WTC11 (cell line): ENCODE measurements at regions not wholly inside any gene's neighbourhood (a gene's known extent, or its start where the extent isn't known, plus 50 kb on each side); places are given as distances from the start of the nearest gene placed in this dataset.

Experiments used
- JAZF1 ChIP-seq: fragments of 250-450 bp; sonication (Bioruptor Pico); IDR thresholded peaks from 2 replicates; pipeline ENCODE4 v1.9.0; 2021; ENCODE audit warnings: moderate library complexity, mild to moderate bottlenecking, inconsistent platforms
- NR1H2 ChIP-seq: sonication (generic); formaldehyde crosslinking; IDR thresholded peaks from 2 replicates; pipeline ENCODE4 v1.9.0; 2021; ENCODE audit warnings: mild to moderate bottlenecking, moderate library complexity, missing genetic modification reagents
- SP1 ChIP-seq: sonication (generic); formaldehyde crosslinking; conservative IDR thresholded peaks from 2 replicates; pipeline ENCODE4 v1.8.1; 2022; ENCODE audit warnings: missing genetic modification reagents
- TF ChIP-seq, protein P1 (sequence below): fragments of 200-600 bp; IDR thresholded peaks from 2 replicates; pipeline ENCODE4 v1.8.0; 2022; ENCODE audit warnings: antibody characterized with exemption
- TF ChIP-seq, protein P2 (sequence below): sonication (generic); formaldehyde crosslinking; IDR thresholded peaks from 2 replicates; pipeline ENCODE4 v1.8.0; 2022; ENCODE audit warnings: mild to moderate bottlenecking, missing genetic modification reagents

DNA sequence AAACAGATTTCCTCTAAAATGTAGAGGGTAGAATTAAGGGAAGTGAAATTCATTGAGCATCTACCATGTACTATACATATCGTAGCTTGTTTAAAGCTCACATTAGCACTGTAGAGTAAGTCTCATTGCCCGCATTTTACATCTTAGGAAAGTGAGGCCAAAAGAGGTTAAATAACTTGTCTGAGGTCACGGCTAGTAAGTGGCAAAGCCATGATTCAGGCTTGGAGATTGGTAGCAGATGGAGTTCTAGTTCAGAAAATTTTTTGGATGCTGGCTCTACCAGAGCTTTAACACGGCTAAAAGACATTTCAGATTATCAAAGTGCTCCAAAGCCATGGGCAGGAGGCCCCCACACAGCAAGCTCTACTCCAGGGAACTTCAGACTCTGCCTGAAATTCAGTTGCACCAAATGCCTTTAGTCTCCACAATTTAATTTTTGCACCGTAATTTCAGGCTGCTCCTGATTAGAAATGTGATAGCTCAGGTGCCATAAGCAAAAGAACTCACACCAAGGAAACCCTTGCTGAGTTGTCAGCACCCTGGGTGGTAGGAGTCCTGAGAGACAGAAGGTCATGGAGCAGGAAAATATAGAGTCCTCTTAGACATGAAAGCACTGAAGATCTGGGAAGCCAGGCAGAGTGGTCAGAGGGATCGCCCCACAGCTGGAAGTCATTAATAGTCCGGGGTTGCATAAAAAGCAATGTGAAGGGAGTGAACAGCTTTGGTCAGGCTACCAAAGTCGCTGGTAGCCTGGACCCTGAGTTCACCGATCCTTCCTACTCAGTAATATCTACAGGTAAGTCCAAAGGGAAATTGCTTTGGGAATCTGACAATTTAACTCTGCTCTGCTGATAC, 55.2 kb upstream of the ASIP start:
- TF ChIP-seq, protein P1, sequence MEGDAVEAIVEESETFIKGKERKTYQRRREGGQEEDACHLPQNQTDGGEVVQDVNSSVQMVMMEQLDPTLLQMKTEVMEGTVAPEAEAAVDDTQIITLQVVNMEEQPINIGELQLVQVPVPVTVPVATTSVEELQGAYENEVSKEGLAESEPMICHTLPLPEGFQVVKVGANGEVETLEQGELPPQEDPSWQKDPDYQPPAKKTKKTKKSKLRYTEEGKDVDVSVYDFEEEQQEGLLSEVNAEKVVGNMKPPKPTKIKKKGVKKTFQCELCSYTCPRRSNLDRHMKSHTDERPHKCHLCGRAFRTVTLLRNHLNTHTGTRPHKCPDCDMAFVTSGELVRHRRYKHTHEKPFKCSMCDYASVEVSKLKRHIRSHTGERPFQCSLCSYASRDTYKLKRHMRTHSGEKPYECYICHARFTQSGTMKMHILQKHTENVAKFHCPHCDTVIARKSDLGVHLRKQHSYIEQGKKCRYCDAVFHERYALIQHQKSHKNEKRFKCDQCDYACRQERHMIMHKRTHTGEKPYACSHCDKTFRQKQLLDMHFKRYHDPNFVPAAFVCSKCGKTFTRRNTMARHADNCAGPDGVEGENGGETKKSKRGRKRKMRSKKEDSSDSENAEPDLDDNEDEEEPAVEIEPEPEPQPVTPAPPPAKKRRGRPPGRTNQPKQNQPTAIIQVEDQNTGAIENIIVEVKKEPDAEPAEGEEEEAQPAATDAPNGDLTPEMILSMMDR = no peak
- TF ChIP-seq NR1H2 (CRISPR knock-in tag) (no peak), SP1 (no peak), JAZF1 (CRISPR knock-in tag) (no peak)
- TF ChIP-seq, protein P2, sequence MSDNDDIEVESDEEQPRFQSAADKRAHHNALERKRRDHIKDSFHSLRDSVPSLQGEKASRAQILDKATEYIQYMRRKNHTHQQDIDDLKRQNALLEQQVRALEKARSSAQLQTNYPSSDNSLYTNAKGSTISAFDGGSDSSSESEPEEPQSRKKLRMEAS (CRISPR knock-in tag) = no peak
